Mononuclear cell (primary cell): ENCODE measurements at regions not wholly inside any gene's neighbourhood (a gene's known extent, or its start where the extent isn't known, plus 50 kb on each side); places are given as distances from the start of the nearest gene placed in this dataset.

ENCODE experiments used
- H3K27me3 ChIP-seq: 2 replicates; pipeline ENCODE4 v1.6.0; 2011; ENCODE audit warnings: low read length, control low read depth; ENCODE audit not compliant: insufficient read depth
- H3K4me1 ChIP-seq: 2 replicates; pipeline ENCODE4 v1.5.1; 2011; ENCODE audit warnings: mild to moderate bottlenecking, low read length, control low read depth; ENCODE audit not compliant: insufficient read depth
- H3K4me3 ChIP-seq: 2 replicates; pipeline ENCODE4 v1.5.1; 2011; ENCODE audit warnings: mild to moderate bottlenecking, low read length, moderate library complexity
- H3K9me3 ChIP-seq: 2 replicates; pipeline ENCODE4 v1.5.1; 2011; ENCODE audit warnings: low read depth, mild to moderate bottlenecking, control low read depth, low read length

DNA sequence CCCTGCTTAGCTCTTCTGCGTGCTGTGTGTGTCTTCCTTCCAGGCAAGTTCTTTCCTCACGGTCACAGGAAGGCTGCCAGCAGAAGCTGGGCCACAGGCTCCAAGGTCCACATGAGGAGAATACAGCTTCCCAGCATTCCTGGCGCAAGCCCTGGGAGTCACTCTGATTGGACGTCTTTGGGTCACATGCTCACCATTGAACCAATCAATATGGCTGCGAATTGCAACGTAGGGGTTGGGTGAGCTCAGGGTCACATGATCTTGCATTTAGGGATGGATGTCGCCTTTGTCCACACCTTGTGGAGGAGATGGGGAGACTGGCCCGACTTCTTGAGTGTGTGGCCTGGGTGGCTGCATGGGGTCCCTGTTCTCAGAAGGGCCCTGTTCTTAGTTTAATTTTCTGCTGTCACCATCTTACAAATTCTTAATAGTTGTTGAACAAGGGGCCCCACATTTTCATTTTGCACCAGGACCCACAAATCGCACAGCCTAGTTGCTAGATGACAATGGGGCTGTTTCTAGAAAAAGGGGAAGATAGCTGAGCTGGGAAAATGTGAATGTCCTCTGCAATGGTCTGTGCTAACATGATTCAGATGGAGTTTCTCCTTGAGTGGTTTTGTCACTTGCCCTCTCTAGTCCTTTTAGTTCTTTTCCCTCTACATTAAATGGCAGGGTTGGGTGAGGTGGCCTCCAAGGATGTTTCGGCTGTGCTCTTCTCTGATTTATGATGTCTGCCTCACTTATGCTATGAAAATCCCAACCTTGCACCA, 149.6 kb downstream of the CDH26 start:
- Histone ChIP-seq H3K27me3 (no peaks in the 10 kb centered on the region), H3K9me3 (no peaks in the 10 kb centered on the region), H3K4me1 (peaks cover 43% of the 10 kb centered on the region), H3K4me3 (no peak overlapping the region)

DNA sequence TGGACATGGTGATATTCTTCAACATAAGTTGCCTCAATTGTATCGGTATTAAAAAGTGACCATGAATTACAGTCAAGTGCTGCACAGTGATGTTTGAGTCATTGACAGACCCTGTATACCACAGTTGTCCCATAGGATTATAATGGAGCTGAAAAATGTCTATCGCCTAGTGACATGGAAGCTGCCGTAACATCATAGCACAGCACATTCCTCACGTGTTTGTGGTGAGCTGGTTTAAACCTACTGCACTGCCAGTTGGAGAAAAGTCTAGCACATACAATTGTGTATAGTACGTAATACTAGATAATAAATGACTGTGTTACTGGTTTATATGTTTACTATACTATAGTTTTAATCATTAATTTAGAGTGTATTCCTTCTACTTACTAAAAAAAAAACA, 150.2 kb downstream of the CDH26 start:
- Histone ChIP-seq H3K4me3 (no peak overlapping the region), H3K4me1 (peaks cover 48% of the 10 kb centered on the region), H3K9me3 (no peaks in the 10 kb centered on the region), H3K27me3 (no peaks in the 10 kb centered on the region)

DNA sequence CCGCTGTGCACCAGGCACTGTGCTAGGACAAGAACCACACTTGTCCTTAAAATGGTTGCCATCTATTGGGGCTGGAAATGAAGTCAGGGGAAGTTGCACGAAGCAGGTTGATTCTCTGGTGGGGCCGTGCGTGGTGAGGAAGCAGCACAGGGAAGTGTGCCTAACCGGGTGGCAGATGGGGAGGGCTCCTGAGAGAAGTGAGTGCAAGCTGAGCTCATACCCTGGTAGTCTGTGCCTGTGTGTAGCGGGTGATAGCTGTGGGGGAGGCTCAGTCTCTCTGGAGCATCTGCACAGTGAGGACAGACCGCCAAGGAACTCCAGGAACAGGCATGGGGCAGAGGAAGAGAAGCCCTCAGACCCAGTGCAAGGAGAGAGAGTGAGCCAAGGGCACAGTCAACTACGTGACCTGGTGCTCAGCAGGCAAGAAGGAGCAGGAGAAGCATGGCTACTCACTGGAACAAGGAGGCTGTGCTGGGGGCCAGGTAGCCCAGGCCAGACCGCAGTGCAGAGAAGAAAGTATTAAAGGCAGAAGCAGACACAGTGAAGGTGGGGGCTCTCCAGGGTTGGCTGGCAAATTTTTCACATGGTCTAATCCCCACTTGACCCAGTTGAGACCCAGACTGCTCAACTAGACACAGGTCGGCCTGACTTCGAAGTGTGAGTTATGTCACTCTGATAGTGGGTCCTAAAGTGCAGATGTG, 155.0 kb downstream of the CDH26 start:
- Histone ChIP-seq H3K4me3 (no peak overlapping the region), H3K9me3 (no peaks in the 10 kb centered on the region), H3K4me1 (peaks cover 61% of the 10 kb centered on the region), H3K27me3 (no peaks in the 10 kb centered on the region)

DNA sequence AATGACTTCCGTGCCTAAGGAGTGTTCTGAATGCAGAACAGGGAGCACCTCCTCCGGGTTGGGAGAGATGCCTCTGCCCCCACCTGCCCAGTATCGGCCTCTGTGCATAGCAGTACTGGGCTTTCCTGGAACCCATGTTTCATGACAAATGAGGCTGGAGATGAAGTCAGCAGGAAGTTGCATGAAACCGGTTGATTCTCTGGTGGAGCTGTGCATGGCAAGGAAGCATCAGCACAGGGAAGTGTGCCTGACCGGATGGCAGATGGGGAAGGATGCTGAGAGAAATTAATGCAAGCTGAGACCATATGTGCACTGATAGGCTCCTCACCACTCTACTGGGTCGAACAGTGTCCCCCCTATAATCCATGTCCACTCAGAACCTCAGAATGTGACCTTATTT, 155.5 kb downstream of the CDH26 start:
- no peaks in the 10 kb centered on the region for H3K9me3 ChIP-seq
- no peak overlapping the region for H3K4me3 ChIP-seq
- H3K4me1 ChIP-seq: peaks cover 63% of the 10 kb centered on the region
- no peaks in the 10 kb centered on the region for H3K27me3 ChIP-seq

DNA sequence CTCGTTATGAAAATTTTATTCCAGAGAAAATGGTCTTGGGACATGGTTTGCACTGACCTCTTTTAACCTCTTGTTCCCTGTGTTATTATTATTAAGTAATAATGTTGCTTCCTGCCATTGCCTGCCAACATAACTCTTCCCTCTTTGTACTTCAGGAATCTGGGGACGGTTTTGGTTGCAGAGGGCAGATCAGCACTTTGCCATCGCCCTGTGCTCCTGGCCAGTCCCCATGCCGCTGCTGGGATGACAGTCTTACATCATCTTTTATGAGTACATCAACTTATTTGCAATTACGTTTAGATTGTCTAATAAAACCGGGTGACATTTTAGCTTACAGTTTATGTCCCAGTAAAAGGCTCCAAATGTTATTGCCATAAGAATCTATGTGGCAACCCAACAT, 157.2 kb downstream of the CDH26 start:
- no peak overlapping the region for H3K4me3 ChIP-seq
- no peaks in the 10 kb centered on the region for H3K9me3 ChIP-seq
- H3K27me3 ChIP-seq: no peaks in the 10 kb centered on the region
- H3K4me1 ChIP-seq: peaks cover 63% of the 10 kb centered on the region

DNA sequence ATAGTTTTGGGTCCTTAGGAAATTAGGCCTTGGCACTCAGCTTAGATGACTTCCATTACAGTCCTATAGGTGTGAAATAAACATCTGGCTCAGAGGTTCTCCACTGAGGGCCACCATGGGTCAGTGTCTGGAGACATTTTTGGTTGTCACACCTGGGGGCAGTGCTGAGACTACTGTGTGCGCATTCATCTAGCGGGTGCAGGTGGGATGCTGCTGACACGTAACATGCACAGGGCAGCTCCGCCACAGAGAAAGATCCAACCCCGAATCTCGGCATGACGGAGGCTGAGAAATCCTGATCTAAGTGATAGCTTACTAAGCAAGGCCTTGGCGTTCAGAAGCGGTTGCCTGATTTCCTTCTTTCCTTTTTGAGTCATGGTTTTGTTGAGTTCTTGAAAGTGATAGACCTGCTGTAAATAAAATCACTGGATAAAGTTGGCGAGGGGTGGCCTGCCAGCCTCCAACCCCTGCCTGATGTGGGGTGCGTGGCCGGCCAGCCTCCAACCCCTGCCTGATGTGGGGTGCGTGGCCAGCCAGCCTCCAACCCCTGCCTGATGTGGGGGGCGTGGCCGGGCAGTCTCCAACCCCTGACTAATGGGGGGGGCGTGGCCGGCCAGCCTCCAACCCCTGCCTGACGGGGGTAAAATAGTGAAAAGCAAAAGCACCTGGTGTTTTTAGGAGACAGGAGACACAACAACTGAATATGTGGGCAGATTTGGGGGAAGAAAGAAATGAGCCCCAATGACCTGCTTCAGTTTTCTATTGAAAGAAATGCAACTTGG, 158.1 kb downstream of the CDH26 start:
- H3K9me3 ChIP-seq: no peaks in the 10 kb centered on the region
- no peaks in the 10 kb centered on the region for H3K27me3 ChIP-seq
- peak overlapping the region; percentile 7 for H3K4me3 ChIP-seq
- H3K4me1 ChIP-seq: peaks cover 63% of the 10 kb centered on the region

DNA sequence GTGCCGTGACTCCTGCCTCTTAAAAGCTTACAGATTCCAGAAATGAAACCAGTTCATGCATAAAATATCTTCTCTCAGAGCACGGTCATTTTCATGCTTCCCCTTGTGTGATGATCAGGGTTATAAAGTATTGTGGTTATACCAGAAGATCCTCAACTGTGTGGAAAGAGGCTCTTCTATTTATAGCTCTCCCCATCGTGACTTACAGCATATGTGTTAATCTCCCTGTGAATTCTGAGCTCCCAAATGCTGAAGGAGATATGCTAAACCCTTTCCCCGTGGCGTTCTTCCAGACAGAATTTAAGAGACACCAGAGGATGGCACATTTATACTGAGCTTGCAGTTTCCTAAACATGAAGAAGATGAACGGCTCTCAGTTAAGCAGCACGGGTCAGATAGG, 158.8 kb downstream of the CDH26 start:
- Histone ChIP-seq H3K27me3 (no peaks in the 10 kb centered on the region), H3K9me3 (no peaks in the 10 kb centered on the region), H3K4me1 (peaks cover 60% of the 10 kb centered on the region), H3K4me3 (peak overlapping the region; percentile 7)

GRCh38 chr20:60121903-60122302, 163.7 kb downstream of the CDH26 start:
- Histone ChIP-seq H3K27me3 (no peaks in the 10 kb centered on the region), H3K9me3 (no peaks in the 10 kb centered on the region), H3K4me1 (peaks cover 15% of the 10 kb centered on the region), H3K4me3 (no peak overlapping the region)

DNA sequence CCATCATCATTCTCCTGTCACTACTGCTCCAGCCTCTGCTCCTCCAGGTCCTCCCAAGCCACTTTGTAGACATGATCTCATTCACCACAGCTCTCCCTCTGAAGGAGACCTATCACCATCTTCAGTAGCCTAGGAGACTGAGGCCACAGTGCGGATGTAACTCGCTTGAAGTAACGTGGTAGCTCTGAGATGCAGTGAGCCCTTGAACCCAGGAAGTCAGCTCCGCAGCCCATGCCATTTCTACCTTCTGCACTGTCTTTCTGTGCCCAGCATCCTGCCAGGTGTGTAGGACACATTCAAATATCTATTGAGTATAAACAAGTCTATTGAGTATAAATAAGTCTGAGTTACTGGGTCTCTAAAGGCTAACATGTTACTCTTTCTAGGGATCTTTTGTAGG, 164.4 kb downstream of the CDH26 start:
- no peak overlapping the region for H3K4me3 ChIP-seq
- H3K4me1 ChIP-seq: peaks cover 7% of the 10 kb centered on the region
- H3K9me3 ChIP-seq: no peaks in the 10 kb centered on the region
- no peaks in the 10 kb centered on the region for H3K27me3 ChIP-seq

DNA sequence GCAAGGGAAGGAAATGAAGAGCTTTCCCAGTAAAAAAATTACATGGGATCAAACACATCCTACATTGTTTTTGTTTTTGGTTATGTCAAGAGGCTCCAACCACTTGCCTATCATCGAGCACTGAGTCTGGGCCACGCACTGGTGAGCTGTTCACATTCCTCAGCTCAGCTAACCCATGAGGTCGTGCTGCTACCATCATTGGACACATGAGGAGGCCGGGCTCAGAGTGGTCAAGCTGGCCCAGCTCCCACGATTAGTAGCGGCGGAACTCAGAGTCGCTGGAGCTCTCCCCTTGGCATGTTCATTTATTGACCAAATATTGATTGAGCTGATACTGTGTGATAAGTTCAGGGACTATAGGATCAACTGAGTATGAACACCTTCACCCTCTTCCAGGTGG, 164.9 kb downstream of the CDH26 start:
- Histone ChIP-seq H3K27me3 (no peaks in the 10 kb centered on the region), H3K4me3 (no peak overlapping the region), H3K4me1 (peaks cover 3% of the 10 kb centered on the region), H3K9me3 (no peaks in the 10 kb centered on the region)

DNA sequence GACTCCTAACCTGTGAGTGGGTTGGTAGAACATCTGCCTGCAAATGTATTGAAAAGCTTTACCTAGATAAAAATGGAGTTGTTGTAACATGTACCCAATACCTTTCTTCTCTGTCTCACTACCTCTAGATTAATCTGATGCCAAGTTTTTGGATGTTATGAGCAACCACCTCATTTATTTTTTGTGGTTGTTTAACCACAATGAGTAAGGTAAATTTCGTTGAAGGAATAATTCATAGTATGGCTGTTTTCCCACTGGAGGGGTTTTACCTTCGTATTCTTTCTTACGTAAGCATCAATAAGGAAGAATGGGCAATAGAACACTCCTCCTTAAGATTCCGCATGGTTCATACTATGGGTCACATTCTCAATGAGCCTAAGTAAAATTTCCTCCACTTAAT, 165.4 kb downstream of the CDH26 start:
- Histone ChIP-seq H3K4me1 (no peaks in the 10 kb centered on the region), H3K9me3 (no peaks in the 10 kb centered on the region), H3K27me3 (no peaks in the 10 kb centered on the region), H3K4me3 (no peak overlapping the region)

DNA sequence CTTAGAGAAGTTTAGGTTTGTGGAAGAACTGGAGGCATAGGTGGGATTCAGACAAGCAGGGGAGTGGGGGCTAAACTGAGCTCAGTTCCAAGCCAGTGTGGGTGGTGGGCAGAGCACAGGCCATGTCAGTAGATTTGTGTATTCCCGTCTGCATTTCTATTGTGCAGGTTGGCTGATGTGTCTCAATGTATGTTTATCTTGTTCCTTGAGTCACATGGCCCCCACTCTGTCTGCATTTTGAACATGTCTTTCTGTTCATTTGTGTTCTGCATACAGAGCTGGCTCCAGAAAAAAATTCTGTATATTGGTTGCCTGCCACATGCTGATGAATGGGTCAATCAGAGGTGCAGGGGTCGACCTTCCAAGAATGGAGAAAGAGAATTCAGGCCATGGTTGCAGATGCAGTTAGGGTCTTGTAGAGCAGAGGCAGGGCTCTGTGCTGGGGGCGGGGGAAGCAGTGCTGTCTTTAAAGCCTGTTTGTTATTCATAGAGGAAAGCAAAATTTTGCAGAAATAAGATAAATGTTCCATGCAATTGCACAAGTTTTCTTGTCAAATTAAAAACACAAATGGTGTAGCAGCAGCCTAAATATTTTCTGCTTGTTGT, 166.7 kb downstream of the CDH26 start:
- H3K4me3 ChIP-seq: no peak overlapping the region
- H3K27me3 ChIP-seq: no peaks in the 10 kb centered on the region
- no peaks in the 10 kb centered on the region for H3K4me1 ChIP-seq
- H3K9me3 ChIP-seq: no peaks in the 10 kb centered on the region

DNA sequence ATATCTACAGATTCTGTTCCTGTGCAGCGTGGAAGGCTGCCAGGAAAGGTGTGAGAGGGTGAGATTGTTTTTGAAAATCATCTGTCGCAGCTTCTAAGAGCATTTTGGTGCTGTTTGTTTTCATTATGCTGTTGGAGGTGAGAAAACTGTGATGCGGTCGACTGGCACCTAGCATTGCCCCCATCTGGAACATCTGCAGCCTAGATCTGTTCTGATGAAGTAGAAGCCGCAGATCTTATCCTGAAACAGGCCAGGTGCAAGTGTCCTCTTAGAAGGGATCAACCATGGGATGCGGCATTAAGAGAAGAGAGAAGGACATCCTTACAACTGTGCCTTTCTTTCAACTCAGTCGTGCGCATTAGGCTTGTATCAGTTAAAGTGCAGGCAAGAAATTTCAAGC, 167.3 kb downstream of the CDH26 start:
- Histone ChIP-seq H3K27me3 (no peaks in the 10 kb centered on the region), H3K4me1 (no peaks in the 10 kb centered on the region), H3K4me3 (no peak overlapping the region), H3K9me3 (no peaks in the 10 kb centered on the region)

- no peak overlapping the region for H3K4me3 ChIP-seq
- no peaks in the 10 kb centered on the region for H3K27me3 ChIP-seq
- H3K9me3 ChIP-seq: no peaks in the 10 kb centered on the region
- H3K4me1 ChIP-seq: peaks cover 14% of the 10 kb centered on the region
Measured at GRCh38 chr20:60126975-60127374, 168.8 kb downstream of the CDH26 start.

DNA sequence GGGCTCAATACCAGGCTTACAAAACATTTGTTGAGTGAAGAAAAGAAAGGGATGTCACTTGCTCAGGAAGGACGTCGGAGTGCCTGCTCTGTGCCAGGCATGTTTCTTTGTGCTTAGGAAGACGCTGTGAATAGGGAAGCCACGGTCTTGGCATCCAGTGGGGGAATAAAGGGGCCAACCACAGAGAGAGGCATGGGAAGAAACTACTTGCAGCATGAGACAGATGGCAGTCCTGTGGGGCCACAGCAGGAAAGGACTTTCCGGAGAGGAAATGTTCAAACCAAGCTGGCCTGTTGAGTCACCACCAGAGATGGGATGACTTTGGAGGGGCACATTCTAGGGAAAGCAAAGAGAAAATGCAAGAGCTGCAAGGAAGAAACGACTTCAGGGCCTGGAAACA, 173.2 kb downstream of the CDH26 start:
- Histone ChIP-seq H3K27me3 (no peaks in the 10 kb centered on the region), H3K4me1 (peaks cover 36% of the 10 kb centered on the region), H3K4me3 (no peak overlapping the region)

More for the DNA sequence above, 173.2 kb downstream of the CDH26 start:
- no peaks in the 10 kb centered on the region for H3K9me3 ChIP-seq
